ENCODE measurements at regions not wholly inside any gene's neighbourhood (a gene's known extent, or its start where the extent isn't known, plus 50 kb on each side); places are given as distances from the start of the nearest gene placed in this dataset.

DNA sequence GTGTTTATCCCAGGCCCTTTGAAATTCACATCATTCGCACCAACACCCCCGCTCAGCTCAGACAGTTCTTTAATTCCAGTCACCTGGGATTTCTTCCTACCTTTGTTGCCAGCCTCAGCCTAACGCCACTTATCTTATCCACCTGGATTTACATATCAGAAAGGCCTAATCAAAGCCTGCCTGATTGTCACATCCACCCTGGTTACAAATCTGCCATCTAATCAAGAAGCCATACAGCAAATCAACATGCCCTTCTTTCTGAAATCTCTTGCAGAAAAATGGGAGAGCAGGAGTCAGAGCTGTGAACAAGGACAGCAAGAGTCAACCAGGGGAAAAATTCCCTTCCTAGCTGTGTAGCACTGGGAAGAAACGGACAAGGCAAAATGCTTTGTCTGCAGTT, 173.2 kb upstream of the DAB1 start:
- TF ChIP-seq CTCF (IDR thresholded peaks at IDR 0.05; ENCODE audit: borderline replicate concordance, extremely low read depth, low read length, poor library complexity, severe bottlenecking) (no peak), EZH2 (IDR thresholded peaks at IDR 0.05; ENCODE audit: borderline replicate concordance, low read depth, low read length, severe bottlenecking) (no peak)

All from DND-41 (cell line).